ENCODE measurements at regions not wholly inside any gene's neighbourhood (a gene's known extent, or its start where the extent isn't known, plus 50 kb on each side); places are given as distances from the start of the nearest gene placed in this dataset.

DNA sequence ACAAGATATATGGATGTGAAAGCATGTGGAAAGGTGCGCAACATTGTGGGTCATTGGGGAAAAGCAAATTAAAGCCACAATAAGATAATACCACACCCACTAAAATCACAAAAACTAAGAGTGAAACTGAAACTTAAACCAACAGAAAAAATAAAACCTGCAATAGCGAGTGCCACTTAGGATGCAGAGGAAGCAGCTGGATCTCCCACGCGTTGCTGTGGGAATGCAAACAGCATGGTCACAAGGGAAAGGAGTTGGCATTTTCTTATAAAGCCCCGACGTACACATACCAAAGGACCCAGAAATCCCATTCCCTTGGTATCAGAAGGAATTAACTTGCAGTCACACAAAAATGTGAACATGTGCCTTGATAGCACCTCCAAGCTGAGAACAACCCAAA lies 712.0 kb downstream of the TBC1D22A start:
- intact Hi-C loops (cut with DNase I), result no loop called here
- Histone ChIP-seq H3K27me3 (no peaks in the 10 kb centered on the region), H3K9me3 (no peaks in the 10 kb centered on the region), H3K4me3 (no peak overlapping the region), H3K4me1 (no peaks in the 10 kb centered on the region), H3K36me3 (no peaks in the 10 kb centered on the region), H3K27ac (no peak overlapping the region)
- TF ChIP-seq POLR2AphosphoS5 (IDR thresholded peaks at IDR 0.05), result no peak
- TF ChIP-seq POLR2A (IDR thresholded peaks at IDR 0.05), result no peak
- no peak for TF ChIP-seq EP300 (IDR thresholded peaks at IDR 0.05)
- TF ChIP-seq, protein P1, sequence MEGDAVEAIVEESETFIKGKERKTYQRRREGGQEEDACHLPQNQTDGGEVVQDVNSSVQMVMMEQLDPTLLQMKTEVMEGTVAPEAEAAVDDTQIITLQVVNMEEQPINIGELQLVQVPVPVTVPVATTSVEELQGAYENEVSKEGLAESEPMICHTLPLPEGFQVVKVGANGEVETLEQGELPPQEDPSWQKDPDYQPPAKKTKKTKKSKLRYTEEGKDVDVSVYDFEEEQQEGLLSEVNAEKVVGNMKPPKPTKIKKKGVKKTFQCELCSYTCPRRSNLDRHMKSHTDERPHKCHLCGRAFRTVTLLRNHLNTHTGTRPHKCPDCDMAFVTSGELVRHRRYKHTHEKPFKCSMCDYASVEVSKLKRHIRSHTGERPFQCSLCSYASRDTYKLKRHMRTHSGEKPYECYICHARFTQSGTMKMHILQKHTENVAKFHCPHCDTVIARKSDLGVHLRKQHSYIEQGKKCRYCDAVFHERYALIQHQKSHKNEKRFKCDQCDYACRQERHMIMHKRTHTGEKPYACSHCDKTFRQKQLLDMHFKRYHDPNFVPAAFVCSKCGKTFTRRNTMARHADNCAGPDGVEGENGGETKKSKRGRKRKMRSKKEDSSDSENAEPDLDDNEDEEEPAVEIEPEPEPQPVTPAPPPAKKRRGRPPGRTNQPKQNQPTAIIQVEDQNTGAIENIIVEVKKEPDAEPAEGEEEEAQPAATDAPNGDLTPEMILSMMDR (IDR thresholded peaks at IDR 0.05), result no peak
- DNase-seq, result no peak
- WGBS, 2 donors, result 3 to 15% methylated on average over 6 of the region's 6 CpGs

DNA sequence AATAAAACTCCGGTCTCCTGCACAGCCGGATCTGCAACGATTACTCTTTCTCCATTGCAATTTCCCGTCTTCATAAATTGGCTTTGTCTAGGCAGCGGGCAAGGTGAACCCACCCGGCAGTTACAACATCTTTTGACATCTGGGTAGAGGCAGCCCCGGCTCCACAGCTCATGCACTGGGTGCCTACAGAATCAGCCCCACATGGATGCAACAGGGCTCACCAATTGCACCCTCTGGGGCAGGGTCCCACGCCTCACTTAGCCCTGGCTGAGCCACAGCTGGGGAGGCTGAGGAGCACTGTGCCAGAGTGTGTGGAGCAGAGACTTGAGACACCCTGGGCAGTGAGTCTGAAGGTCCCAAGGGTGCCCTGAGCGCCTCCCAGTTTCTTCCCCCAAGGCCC lies 710.2 kb downstream of the TBC1D22A start:
- intact Hi-C loops (cut with DNase I), result no loop called here
- 85 to 91% methylated on average over 9 of the region's 9 CpGs for WGBS, 2 donors
- no peak overlapping the region for H3K4me3 ChIP-seq
- no peaks in the 10 kb centered on the region for H3K4me1 ChIP-seq
- DNase-seq, result no peak
- H3K27ac ChIP-seq, result no peak overlapping the region
- no peaks in the 10 kb centered on the region for H3K36me3 ChIP-seq
- no peaks in the 10 kb centered on the region for H3K9me3 ChIP-seq
- no peaks in the 10 kb centered on the region for H3K27me3 ChIP-seq
- TF ChIP-seq EP300 (IDR thresholded peaks at IDR 0.05) (no peak), POLR2AphosphoS5 (IDR thresholded peaks at IDR 0.05) (no peak), POLR2A (IDR thresholded peaks at IDR 0.05) (no peak)
- TF ChIP-seq, protein P1 (IDR thresholded peaks at IDR 0.05), result no peak

DNA sequence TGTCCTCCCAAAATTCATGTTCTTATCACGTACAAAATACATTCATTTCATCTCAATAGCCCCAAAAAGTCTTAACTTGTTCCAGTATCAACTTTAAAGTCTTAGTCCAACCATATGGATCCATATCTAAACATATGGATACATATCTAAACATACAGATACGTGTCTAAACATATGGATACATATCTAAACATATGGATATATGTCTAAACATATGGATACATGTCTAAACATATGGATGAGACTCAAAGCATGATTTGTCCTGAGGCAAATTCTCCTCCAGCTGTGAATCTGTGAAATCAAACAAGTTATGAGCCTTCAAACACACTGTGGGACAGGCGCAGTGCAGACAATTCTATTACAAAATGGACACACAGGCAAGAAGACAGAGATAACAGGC lies 709.0 kb downstream of the TBC1D22A start:
- Histone ChIP-seq H3K27ac (no peak overlapping the region), H3K9me3 (peaks cover 0 to 10% (median 3%) of the 10 kb centered on the region in 4 donors), H3K27me3 (no peaks in the 10 kb centered on the region), H3K4me1 (no peaks in the 10 kb centered on the region), H3K36me3 (no peaks in the 10 kb centered on the region), H3K4me3 (no peak overlapping the region)
- TF ChIP-seq POLR2A (IDR thresholded peaks at IDR 0.05), result no peak
- no peak for TF ChIP-seq EP300 (IDR thresholded peaks at IDR 0.05)
- TF ChIP-seq, protein P1 (IDR thresholded peaks at IDR 0.05), result no peak
- TF ChIP-seq POLR2AphosphoS5 (IDR thresholded peaks at IDR 0.05), result no peak
- no peak for DNase-seq
- 63 to 75% methylated on average over 3 of the region's 3 CpGs for WGBS, 2 donors
- intact Hi-C loops (cut with DNase I), result no loop called here

DNA sequence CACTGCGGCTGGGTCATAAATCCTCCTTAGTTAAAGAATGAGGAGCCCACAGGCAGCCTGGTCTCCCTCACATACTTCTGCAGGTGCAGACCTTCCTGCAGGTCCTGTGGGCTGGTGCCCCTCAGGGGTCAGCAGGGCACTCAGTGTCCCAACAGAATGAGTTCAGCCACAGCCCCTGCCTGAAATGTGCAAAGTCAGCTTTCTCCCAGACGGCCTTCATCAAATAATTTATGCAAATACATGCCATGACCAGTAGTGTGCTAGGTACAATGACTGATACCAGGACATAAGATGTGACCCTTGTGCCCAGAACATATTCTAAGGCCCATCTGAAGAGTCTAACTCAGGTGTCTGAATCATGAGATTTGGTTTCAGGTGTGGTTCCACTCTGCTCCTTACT lies 703.4 kb downstream of the TBC1D22A start:
- DNase-seq, result no peak
- H3K9me3 ChIP-seq, result peaks cover 0 to 10% (median 5%) of the 10 kb centered on the region in 4 donors
- H3K4me1 ChIP-seq, result no peaks in the 10 kb centered on the region
- no peak overlapping the region for H3K27ac ChIP-seq
- WGBS, 2 donors, result 67 to 74% methylated on average over 2 of the region's 2 CpGs
- TF ChIP-seq POLR2A (IDR thresholded peaks at IDR 0.05) (no peak), EP300 (IDR thresholded peaks at IDR 0.05) (no peak), POLR2AphosphoS5 (IDR thresholded peaks at IDR 0.05) (no peak)
- TF ChIP-seq, protein P1 (IDR thresholded peaks at IDR 0.05), result no peak
- no peaks in the 10 kb centered on the region for H3K27me3 ChIP-seq
- intact Hi-C loops (cut with DNase I), result no loop called here
- H3K36me3 ChIP-seq, result no peaks in the 10 kb centered on the region
- H3K4me3 ChIP-seq, result no peak overlapping the region

DNA sequence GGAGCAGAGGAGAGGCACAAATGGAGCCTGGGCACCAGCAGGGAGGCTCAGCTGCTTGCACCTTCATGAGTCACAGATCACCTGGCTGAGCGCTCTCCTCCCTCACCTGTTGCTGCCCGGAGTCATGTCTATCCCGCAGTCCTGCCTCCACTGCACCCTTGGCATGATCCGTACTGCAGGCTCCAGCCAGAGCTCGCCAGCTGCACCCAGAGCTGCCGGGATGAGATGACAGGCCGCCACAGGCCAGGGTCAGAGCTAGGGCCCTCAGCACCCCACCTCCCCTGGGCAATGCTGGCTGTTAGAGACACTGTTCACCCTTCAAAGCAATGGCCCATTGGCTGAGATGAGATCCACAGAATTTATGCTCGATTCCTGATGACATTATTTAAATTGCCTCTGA lies 702.8 kb downstream of the TBC1D22A start:
- no peak for DNase-seq
- Histone ChIP-seq H3K36me3 (no peaks in the 10 kb centered on the region), H3K9me3 (peaks cover 0 to 10% (median 5%) of the 10 kb centered on the region in 4 donors), H3K4me1 (no peaks in the 10 kb centered on the region), H3K27me3 (no peaks in the 10 kb centered on the region), H3K4me3 (no peak overlapping the region), H3K27ac (no peak overlapping the region)
- TF ChIP-seq, protein P1 (IDR thresholded peaks at IDR 0.05), result no peak
- TF ChIP-seq EP300 (IDR thresholded peaks at IDR 0.05) (no peak), POLR2AphosphoS5 (IDR thresholded peaks at IDR 0.05) (no peak), POLR2A (IDR thresholded peaks at IDR 0.05) (no peak)
- intact Hi-C loops (cut with DNase I), result no loop called here
- 87 to 91% methylated on average over 8 of the region's 8 CpGs for WGBS, 2 donors
